ENCODE measurements at regions not wholly inside any gene's neighbourhood (a gene's known extent, or its start where the extent isn't known, plus 50 kb on each side); places are given as distances from the start of the nearest gene placed in this dataset.

GRCh38 chr11:109554951-109555350 lies 133.0 kb downstream of the C11orf87 start:
- no peak for DNase-seq (ENCODE audit: low spot score)

GRCh38 chr11:109564241-109564640 lies 142.3 kb downstream of the C11orf87 start:
- no peak for DNase-seq (ENCODE audit: low spot score)

- no peak for DNase-seq (ENCODE audit: low spot score)
Observed at GRCh38 chr11:109582470-109582869, 160.5 kb downstream of the C11orf87 start.

GRCh38 chr11:109584001-109584972 lies 162.3 kb downstream of the C11orf87 start:
- no peak for DNase-seq (ENCODE audit: low spot score)

GRCh38 chr11:109586789-109587188 lies 164.8 kb downstream of the C11orf87 start:
- DNase-seq (ENCODE audit: low spot score), result no peak

- no peak for DNase-seq (ENCODE audit: low spot score)
Observed at GRCh38 chr11:109590782-109591181, 168.8 kb downstream of the C11orf87 start.

GRCh38 chr11:109597336-109597735 lies 175.3 kb downstream of the C11orf87 start:
- no peak for DNase-seq (ENCODE audit: low spot score)

GRCh38 chr11:109604481-109605400 lies 182.8 kb downstream of the C11orf87 start:
- no peak for DNase-seq (ENCODE audit: low spot score)

- DNase-seq (ENCODE audit: low spot score), result no peak
Observed at GRCh38 chr11:109606256-109606655, 184.3 kb downstream of the C11orf87 start.

- no peak for DNase-seq (ENCODE audit: low spot score)
Observed at GRCh38 chr11:109609454-109610185, 187.6 kb downstream of the C11orf87 start.

GRCh38 chr11:109612496-109612895 lies 190.5 kb downstream of the C11orf87 start:
- no peak for DNase-seq (ENCODE audit: low spot score)

GRCh38 chr11:109619498-109619897 lies 197.5 kb downstream of the C11orf87 start:
- no peak for DNase-seq (ENCODE audit: low spot score)

- no peak for DNase-seq (ENCODE audit: low spot score)
Observed at GRCh38 chr11:109629734-109630133, 207.7 kb downstream of the C11orf87 start.

GRCh38 chr11:109641549-109641948 lies 219.6 kb downstream of the C11orf87 start:
- no peak for DNase-seq (ENCODE audit: low spot score)

- no peak for DNase-seq (ENCODE audit: low spot score)
Observed at GRCh38 chr11:109644152-109644551, 222.2 kb downstream of the C11orf87 start.

GRCh38 chr11:109648804-109649203 lies 226.8 kb downstream of the C11orf87 start:
- no peak for DNase-seq (ENCODE audit: low spot score)

- no peak for DNase-seq (ENCODE audit: low spot score)
Observed at GRCh38 chr11:109654091-109654490, 232.1 kb downstream of the C11orf87 start.

GRCh38 chr11:109658190-109658589 lies 236.2 kb downstream of the C11orf87 start:
- no peak for DNase-seq (ENCODE audit: low spot score)

- no peak for DNase-seq (ENCODE audit: low spot score)
Observed at GRCh38 chr11:109667719-109668118, 245.7 kb downstream of the C11orf87 start.

GRCh38 chr11:109668973-109669634 lies 247.1 kb downstream of the C11orf87 start:
- DNase-seq (ENCODE audit: low spot score), result no peak

GRCh38 chr11:109677231-109677630 lies 255.2 kb downstream of the C11orf87 start:
- no peak for DNase-seq (ENCODE audit: low spot score)

All from NAMALWA (cell line).